HepG2 (cell line): ENCODE measurements at regions not wholly inside any gene's neighbourhood (a gene's known extent, or its start where the extent isn't known, plus 50 kb on each side); places are given as distances from the start of the nearest gene placed in this dataset.
A peak's percentile ranks its signal among the peaks of the same experiment; 100 is the strongest.

Experiments used
- AKAP8 ChIP-seq: sonication (generic); formaldehyde crosslinking; IDR thresholded peaks from 2 replicates; pipeline ENCODE4 v1.5.1; 2020; ENCODE audit warnings: mild to moderate bottlenecking, missing genetic modification reagents
- FOXM1 ChIP-seq: sonication (generic); formaldehyde crosslinking; IDR thresholded peaks from 2 replicates; pipeline ENCODE4 v1.5.0; 2020; ENCODE audit warnings: missing genetic modification reagents
- HES4 ChIP-seq: sonication (generic); formaldehyde crosslinking; IDR thresholded peaks from 2 replicates; pipeline ENCODE4 v1.9.0; 2021; ENCODE audit warnings: mild to moderate bottlenecking, missing genetic modification reagents, borderline replicate concordance
- MAZ ChIP-seq, 2 experiments: sonication (generic) in 1 of 2; formaldehyde crosslinking in 1 of 2; IDR thresholded peaks; 2 replicates each; pipeline versions ENCODE4 v1.5.0 to v1.6.1; 2012 to 2020; ENCODE audit warnings: low read depth in 2 of 2, mild to moderate bottlenecking in 2 of 2, borderline replicate concordance in 1 of 2, improper control_type of control experiment in 1 of 2, low read length in 1 of 2, missing genetic modification reagents in 1 of 2, moderate library complexity in 1 of 2
- MBD4 ChIP-seq: IDR thresholded peaks from 2 replicates; pipeline ENCODE4 v1.6.1; 2012; ENCODE audit warnings: low read length, inconsistent platforms, borderline replicate concordance
- MEIS1 ChIP-seq: sonication (generic); formaldehyde crosslinking; IDR thresholded peaks from 2 replicates; pipeline ENCODE4 v1.9.0; 2021; ENCODE audit warnings: mild to moderate bottlenecking, missing genetic modification reagents, moderate library complexity, borderline replicate concordance
- SCMH1 ChIP-seq: sonication (generic); formaldehyde crosslinking; IDR thresholded peaks from 2 replicates; pipeline ENCODE4 v1.9.0; 2021; ENCODE audit warnings: missing genetic modification reagents, mild to moderate bottlenecking, borderline replicate concordance
- SMARCC2 ChIP-seq: fragments of 450-650 bp; IDR thresholded peaks from 2 replicates; pipeline ENCODE4 v1.6.1; 2017; ENCODE audit warnings: antibody characterized with exemption, mild to moderate bottlenecking
- TOE1 ChIP-seq: sonication (generic); formaldehyde crosslinking; IDR thresholded peaks from 2 replicates; pipeline ENCODE4 v1.4.0; 2020; ENCODE audit warnings: mild to moderate bottlenecking, missing genetic modification reagents
- ZFX ChIP-seq: sonication (generic); formaldehyde crosslinking; IDR thresholded peaks from 2 replicates; pipeline ENCODE4 v1.4.0; 2020; ENCODE audit warnings: mild to moderate bottlenecking, low read depth, missing genetic modification reagents, moderate library complexity
- ZNF337 ChIP-seq: sonication (generic); formaldehyde crosslinking; IDR thresholded peaks from 2 replicates; pipeline ENCODE4 v1.5.1; 2020; ENCODE audit warnings: missing genetic modification reagents, low read depth, mild to moderate bottlenecking, borderline replicate concordance
- ZNF530 ChIP-seq: sonication (generic); formaldehyde crosslinking; IDR thresholded peaks from 2 replicates; pipeline ENCODE4 v1.5.0; 2020; ENCODE audit warnings: low read depth, mild to moderate bottlenecking, missing genetic modification reagents
- TF ChIP-seq, protein P1 (sequence below): sonication (generic); formaldehyde crosslinking; IDR thresholded peaks from 2 replicates; pipeline ENCODE4 v1.4.0; 2020; ENCODE audit warnings: missing genetic modification reagents
- TF ChIP-seq, protein P2 (sequence below): sonication (generic); formaldehyde crosslinking; IDR thresholded peaks from 2 replicates; pipeline ENCODE4 v1.4.0; 2020; ENCODE audit warnings: low read depth, mild to moderate bottlenecking, missing genetic modification reagents
- TF ChIP-seq, protein P3 (sequence below): sonication (generic); formaldehyde crosslinking; IDR thresholded peaks from 2 replicates; pipeline ENCODE4 v1.5.0; 2020; ENCODE audit warnings: missing genetic modification reagents
- TF ChIP-seq, protein P4 (sequence below): sonication (generic); formaldehyde crosslinking; IDR thresholded peaks from 2 replicates; pipeline ENCODE4 v1.4.0; 2020; ENCODE audit warnings: mild to moderate bottlenecking, missing genetic modification reagents
- TF ChIP-seq, protein P5 (sequence below): sonication (generic); formaldehyde crosslinking; IDR thresholded peaks from 2 replicates; pipeline ENCODE4 v1.8.1; 2023; ENCODE audit warnings: missing genetic modification reagents, mild to moderate bottlenecking, borderline replicate concordance
- TF ChIP-seq, protein P6 (sequence below): sonication (generic); formaldehyde crosslinking; IDR thresholded peaks from 2 replicates; pipeline ENCODE4 v1.4.0; 2020; ENCODE audit warnings: missing genetic modification reagents, borderline replicate concordance

DNA sequence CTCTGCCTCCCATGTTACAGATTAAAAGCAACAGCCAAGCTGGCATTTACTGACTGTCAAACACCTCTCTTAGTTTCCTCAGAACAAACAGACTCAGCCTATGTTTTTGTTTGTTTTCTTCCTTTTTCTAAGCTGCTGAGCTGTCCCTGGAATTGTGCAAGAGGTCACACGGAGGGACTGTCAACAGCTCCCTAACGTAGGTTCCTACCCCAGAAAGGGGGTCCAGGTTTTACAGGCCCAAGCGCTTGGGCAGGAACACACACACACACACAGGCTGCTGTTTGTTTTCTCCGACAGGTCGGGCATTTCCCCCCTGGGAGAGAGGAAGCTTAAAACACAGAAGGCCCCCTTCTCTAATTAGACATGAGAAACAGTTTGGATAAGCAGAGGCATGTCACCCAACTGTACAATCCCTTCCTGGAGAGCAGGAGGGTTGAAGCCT, 739.6 kb upstream of the TBX3 start (continued):
- 0 out of 2 replicates have a peak, but pooled peaks have one; percentile 56 for TF ChIP-seq ZNF337
- peak; percentile 95; the same call in 1 of the 2 replicates for TF ChIP-seq MEIS1 (CRISPR knock-in tag)
- TF ChIP-seq MBD4 = peak; percentile 64; the same call in 1 of the 2 replicates
- 0 out of 2 replicates have a peak, but pooled peaks have one; percentile 49 for TF ChIP-seq MAZ (IDR thresholded peaks at IDR 0.05; ENCODE audit: borderline replicate concordance, low read depth, low read length)
- TF ChIP-seq MAZ (CRISPR knock-in tag; IDR thresholded peaks at IDR 0.05; ENCODE audit: low read depth) = peak; percentile 84
- TF ChIP-seq, protein P1, sequence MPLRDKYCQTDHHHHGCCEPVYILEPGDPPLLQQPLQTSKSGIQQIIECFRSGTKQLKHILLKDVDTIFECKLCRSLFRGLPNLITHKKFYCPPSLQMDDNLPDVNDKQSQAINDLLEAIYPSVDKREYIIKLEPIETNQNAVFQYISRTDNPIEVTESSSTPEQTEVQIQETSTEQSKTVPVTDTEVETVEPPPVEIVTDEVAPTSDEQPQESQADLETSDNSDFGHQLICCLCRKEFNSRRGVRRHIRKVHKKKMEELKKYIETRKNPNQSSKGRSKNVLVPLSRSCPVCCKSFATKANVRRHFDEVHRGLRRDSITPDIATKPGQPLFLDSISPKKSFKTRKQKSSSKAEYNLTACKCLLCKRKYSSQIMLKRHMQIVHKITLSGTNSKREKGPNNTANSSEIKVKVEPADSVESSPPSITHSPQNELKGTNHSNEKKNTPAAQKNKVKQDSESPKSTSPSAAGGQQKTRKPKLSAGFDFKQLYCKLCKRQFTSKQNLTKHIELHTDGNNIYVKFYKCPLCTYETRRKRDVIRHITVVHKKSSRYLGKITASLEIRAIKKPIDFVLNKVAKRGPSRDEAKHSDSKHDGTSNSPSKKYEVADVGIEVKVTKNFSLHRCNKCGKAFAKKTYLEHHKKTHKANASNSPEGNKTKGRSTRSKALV (CRISPR knock-in tag) = peak; percentile 79
- TF ChIP-seq, protein P2, sequence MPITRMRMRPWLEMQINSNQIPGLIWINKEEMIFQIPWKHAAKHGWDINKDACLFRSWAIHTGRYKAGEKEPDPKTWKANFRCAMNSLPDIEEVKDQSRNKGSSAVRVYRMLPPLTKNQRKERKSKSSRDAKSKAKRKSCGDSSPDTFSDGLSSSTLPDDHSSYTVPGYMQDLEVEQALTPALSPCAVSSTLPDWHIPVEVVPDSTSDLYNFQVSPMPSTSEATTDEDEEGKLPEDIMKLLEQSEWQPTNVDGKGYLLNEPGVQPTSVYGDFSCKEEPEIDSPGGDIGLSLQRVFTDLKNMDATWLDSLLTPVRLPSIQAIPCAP = no peak
- no peak for TF ChIP-seq AKAP8 (CRISPR knock-in tag)
- no peak for TF ChIP-seq SMARCC2
- TF ChIP-seq ZNF530 (CRISPR knock-in tag) = no peak
- no peak for TF ChIP-seq FOXM1 (CRISPR knock-in tag)
- no peak for TF ChIP-seq HES4 (CRISPR knock-in tag)
- TF ChIP-seq, protein P3, sequence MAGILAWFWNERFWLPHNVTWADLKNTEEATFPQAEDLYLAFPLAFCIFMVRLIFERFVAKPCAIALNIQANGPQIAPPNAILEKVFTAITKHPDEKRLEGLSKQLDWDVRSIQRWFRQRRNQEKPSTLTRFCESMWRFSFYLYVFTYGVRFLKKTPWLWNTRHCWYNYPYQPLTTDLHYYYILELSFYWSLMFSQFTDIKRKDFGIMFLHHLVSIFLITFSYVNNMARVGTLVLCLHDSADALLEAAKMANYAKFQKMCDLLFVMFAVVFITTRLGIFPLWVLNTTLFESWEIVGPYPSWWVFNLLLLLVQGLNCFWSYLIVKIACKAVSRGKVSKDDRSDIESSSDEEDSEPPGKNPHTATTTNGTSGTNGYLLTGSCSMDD = no peak
- TF ChIP-seq, protein P4, sequence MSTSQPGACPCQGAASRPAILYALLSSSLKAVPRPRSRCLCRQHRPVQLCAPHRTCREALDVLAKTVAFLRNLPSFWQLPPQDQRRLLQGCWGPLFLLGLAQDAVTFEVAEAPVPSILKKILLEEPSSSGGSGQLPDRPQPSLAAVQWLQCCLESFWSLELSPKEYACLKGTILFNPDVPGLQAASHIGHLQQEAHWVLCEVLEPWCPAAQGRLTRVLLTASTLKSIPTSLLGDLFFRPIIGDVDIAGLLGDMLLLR (CRISPR knock-in tag) = 0 out of 2 replicates have a peak, but pooled peaks have one; percentile 49
- no peak for TF ChIP-seq SCMH1 (CRISPR knock-in tag)
- TF ChIP-seq ZFX (CRISPR knock-in tag) = peak; percentile 91
- TF ChIP-seq, protein P5, sequence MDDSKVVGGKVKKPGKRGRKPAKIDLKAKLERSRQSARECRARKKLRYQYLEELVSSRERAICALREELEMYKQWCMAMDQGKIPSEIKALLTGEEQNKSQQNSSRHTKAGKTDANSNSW (CRISPR knock-in tag) = no peak
- peak; percentile 67; the same call in 1 of the 2 replicates for TF ChIP-seq TOE1 (CRISPR knock-in tag)
- TF ChIP-seq, protein P6, sequence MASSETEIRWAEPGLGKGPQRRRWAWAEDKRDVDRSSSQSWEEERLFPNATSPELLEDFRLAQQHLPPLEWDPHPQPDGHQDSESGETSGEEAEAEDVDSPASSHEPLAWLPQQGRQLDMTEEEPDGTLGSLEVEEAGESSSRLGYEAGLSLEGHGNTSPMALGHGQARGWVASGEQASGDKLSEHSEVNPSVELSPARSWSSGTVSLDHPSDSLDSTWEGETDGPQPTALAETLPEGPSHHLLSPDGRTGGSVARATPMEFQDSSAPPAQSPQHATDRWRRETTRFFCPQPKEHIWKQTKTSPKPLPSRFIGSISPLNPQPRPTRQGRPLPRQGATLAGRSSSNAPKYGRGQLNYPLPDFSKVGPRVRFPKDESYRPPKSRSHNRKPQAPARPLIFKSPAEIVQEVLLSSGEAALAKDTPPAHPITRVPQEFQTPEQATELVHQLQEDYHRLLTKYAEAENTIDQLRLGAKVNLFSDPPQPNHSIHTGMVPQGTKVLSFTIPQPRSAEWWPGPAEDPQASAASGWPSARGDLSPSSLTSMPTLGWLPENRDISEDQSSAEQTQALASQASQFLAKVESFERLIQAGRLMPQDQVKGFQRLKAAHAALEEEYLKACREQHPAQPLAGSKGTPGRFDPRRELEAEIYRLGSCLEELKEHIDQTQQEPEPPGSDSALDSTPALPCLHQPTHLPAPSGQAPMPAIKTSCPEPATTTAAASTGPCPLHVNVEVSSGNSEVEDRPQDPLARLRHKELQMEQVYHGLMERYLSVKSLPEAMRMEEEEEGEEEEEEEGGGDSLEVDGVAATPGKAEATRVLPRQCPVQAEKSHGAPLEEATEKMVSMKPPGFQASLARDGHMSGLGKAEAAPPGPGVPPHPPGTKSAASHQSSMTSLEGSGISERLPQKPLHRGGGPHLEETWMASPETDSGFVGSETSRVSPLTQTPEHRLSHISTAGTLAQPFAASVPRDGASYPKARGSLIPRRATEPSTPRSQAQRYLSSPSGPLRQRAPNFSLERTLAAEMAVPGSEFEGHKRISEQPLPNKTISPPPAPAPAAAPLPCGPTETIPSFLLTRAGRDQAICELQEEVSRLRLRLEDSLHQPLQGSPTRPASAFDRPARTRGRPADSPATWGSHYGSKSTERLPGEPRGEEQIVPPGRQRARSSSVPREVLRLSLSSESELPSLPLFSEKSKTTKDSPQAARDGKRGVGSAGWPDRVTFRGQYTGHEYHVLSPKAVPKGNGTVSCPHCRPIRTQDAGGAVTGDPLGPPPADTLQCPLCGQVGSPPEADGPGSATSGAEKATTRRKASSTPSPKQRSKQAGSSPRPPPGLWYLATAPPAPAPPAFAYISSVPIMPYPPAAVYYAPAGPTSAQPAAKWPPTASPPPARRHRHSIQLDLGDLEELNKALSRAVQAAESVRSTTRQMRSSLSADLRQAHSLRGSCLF = 0 out of 2 replicates have a peak, but pooled peaks have one; percentile 64
